Prostate gland (tissue), 2 donors: ENCODE measurements at regions not wholly inside any gene's neighbourhood (a gene's known extent, or its start where the extent isn't known, plus 50 kb on each side); places are given as distances from the start of the nearest gene placed in this dataset.

Experiments
- DNase-seq: peaks from one replicate; pipeline ENCODE4 v3.0.0-alpha.2; 2019; ENCODE audit warnings: low spot score
- H3K27ac ChIP-seq, 2 donors: fragments of 200-600 bp; sonication (generic); 2 replicates each; pipeline ENCODE4 v1.5.1; 2017 to 2019
- H3K27me3 ChIP-seq: fragments of 200-600 bp; sonication (generic); replicated peaks from 2 replicates; pipeline ENCODE4 v1.5.1; 2019; ENCODE audit not compliant: insufficient read depth
- H3K36me3 ChIP-seq, 2 donors: fragments of 200-600 bp; sonication (generic); 1 replicate in 1 of 2; 2 replicates in 1 of 2; pipeline versions ENCODE4 v1.5.1 to v1.8.1; 2017 to 2019
- H3K4me1 ChIP-seq: fragments of 200-600 bp; sonication (generic); replicated peaks from 2 replicates; pipeline ENCODE4 v1.5.1; 2019
- H3K4me3 ChIP-seq, 2 donors: fragments of 200-600 bp; sonication (generic); 2 replicates each; pipeline ENCODE4 v1.5.1; 2017 to 2019
- H3K9me3 ChIP-seq: fragments of 200-600 bp; sonication (generic); 2 replicates; pipeline ENCODE4 v1.5.1; 2017
- CTCF ChIP-seq, 4 experiments: fragments of 200-600 bp in 2 of 4; fragments of 450-650 bp in 2 of 4; sonication (generic) in 2 of 4; IDR thresholded peaks; 1 replicate in 3 of 4; 2 replicates in 1 of 4; pipeline ENCODE4 v1.5.1; 2016 to 2019; ENCODE audit warnings: antibody characterized with exemption in 4 of 4, mild to moderate bottlenecking in 2 of 4, moderate library complexity in 2 of 4
- POLR2A ChIP-seq: fragments of 450-650 bp; IDR thresholded peaks from one replicate; pipeline ENCODE4 v1.6.1; 2016; ENCODE audit warnings: antibody characterized with exemption, mild to moderate bottlenecking
- POLR2AphosphoS5 ChIP-seq: sonication (generic); formaldehyde crosslinking; IDR thresholded peaks from one replicate; pipeline ENCODE4 v1.6.1; 2017; ENCODE audit warnings: antibody characterized with exemption
- WGBS: methylation state at CpG from one replicate; pipeline ENCODE4 v1.1.5; 2018; 5-methylcytosine and 5-hydroxymethylcytosine counted together
- intact Hi-C: fragments of 100-400 bp; cut with DNase I; formaldehyde crosslinking; loops from one replicate; pipeline ENCODE4 v1.14.2; 2022

GRCh38 chrX:94635003-94635402, 961.0 kb downstream of the FAM133A start:
- intact Hi-C loops: no loop called here
- H3K9me3 ChIP-seq: no peaks in the 10 kb centered on the region
- no peaks in the 10 kb centered on the region for H3K27me3 ChIP-seq
- no peak overlapping the region for H3K4me3 ChIP-seq
- 89% methylated on average over 3 of the region's 3 CpGs for WGBS
- no peak overlapping the region for H3K27ac ChIP-seq
- no peak for DNase-seq
- no peaks in the 10 kb centered on the region for H3K36me3 ChIP-seq
- H3K4me1 ChIP-seq: no peaks in the 10 kb centered on the region
- TF ChIP-seq CTCF (IDR thresholded peaks at IDR 0.05): no peak
- TF ChIP-seq POLR2AphosphoS5: no peak
- TF ChIP-seq POLR2A: no peak

GRCh38 chrX:94645726-94646125, 971.7 kb downstream of the FAM133A start:
- Histone ChIP-seq H3K36me3 (no peaks in the 10 kb centered on the region), H3K4me3 (no peak overlapping the region), H3K4me1 (no peaks in the 10 kb centered on the region), H3K9me3 (no peaks in the 10 kb centered on the region), H3K27ac (no peak overlapping the region), H3K27me3 (no peaks in the 10 kb centered on the region)
- no peak for DNase-seq
- intact Hi-C loops: no loop called here
- 85% methylated on average over 2 of the region's 2 CpGs for WGBS
- no peak for TF ChIP-seq CTCF (IDR thresholded peaks at IDR 0.05)

- no peaks in the 10 kb centered on the region for H3K27me3 ChIP-seq
- DNase-seq: no peak
- 60% methylated on average over 1 of the region's 1 CpG for WGBS
- no peak overlapping the region for H3K27ac ChIP-seq
- no peaks in the 10 kb centered on the region for H3K9me3 ChIP-seq
- TF ChIP-seq POLR2AphosphoS5: no peak
- no peak for TF ChIP-seq CTCF (IDR thresholded peaks at IDR 0.05)
- TF ChIP-seq POLR2A: no peak
- H3K36me3 ChIP-seq: no peaks in the 10 kb centered on the region
- H3K4me1 ChIP-seq: no peaks in the 10 kb centered on the region
- intact Hi-C loops: no loop called here
- no peak overlapping the region for H3K4me3 ChIP-seq
Measured at GRCh38 chrX:94655180-94655579, 981.2 kb downstream of the FAM133A start.

- Histone ChIP-seq H3K27me3 (no peaks in the 10 kb centered on the region), H3K9me3 (no peaks in the 10 kb centered on the region), H3K4me3 (no peak overlapping the region), H3K4me1 (no peaks in the 10 kb centered on the region), H3K36me3 (no peaks in the 10 kb centered on the region), H3K27ac (no peak overlapping the region)
- intact Hi-C loops: no loop called here
- DNase-seq: no peak
- TF ChIP-seq POLR2AphosphoS5: no peak
- TF ChIP-seq CTCF (IDR thresholded peaks at IDR 0.05): no peak
- no peak for TF ChIP-seq POLR2A
Measured at GRCh38 chrX:94662689-94663088, 988.7 kb downstream of the FAM133A start.

- H3K4me1 ChIP-seq: no peaks in the 10 kb centered on the region
- H3K9me3 ChIP-seq: no peaks in the 10 kb centered on the region
- H3K4me3 ChIP-seq: no peak overlapping the region
- no peak overlapping the region for H3K27ac ChIP-seq
- H3K36me3 ChIP-seq: no peaks in the 10 kb centered on the region
- TF ChIP-seq POLR2AphosphoS5: no peak
- TF ChIP-seq POLR2A: no peak
- TF ChIP-seq CTCF (IDR thresholded peaks at IDR 0.05): no peak
- H3K27me3 ChIP-seq: no peaks in the 10 kb centered on the region
- 86% methylated on average over 2 of the region's 2 CpGs for WGBS
- DNase-seq: no peak
- intact Hi-C loops: no loop called here
Measured at GRCh38 chrX:94676285-94676684, 1002.3 kb downstream of the FAM133A start.
